ENCODE measurements at regions not wholly inside any gene's neighbourhood (a gene's known extent, or its start where the extent isn't known, plus 50 kb on each side); places are given as distances from the start of the nearest gene placed in this dataset.
"Not testable (repeated sequence)": the region's sequence is repeated elsewhere in the genome, so short reads cannot be mapped to it uniquely, and the experiment has no call there.

GRCh38 chr13:30054546-30054945 lies 204.1 kb upstream of the UBL3 start:
- DNase-seq = not testable (repeated sequence)

- DNase-seq = no peak
These were observed 203.5 kb upstream of the UBL3 start for GRCh38 chr13:30053939-30054338.

GRCh38 chr13:30052120-30052519 lies 201.7 kb upstream of the UBL3 start:
- peak; percentile 56 for DNase-seq

GRCh38 chr13:30051531-30052060 lies 201.2 kb upstream of the UBL3 start:
- DNase-seq = peak; percentile 5

- peak; percentile 46 for DNase-seq
These were observed 199.3 kb upstream of the UBL3 start for GRCh38 chr13:30049692-30050091.

DNA sequence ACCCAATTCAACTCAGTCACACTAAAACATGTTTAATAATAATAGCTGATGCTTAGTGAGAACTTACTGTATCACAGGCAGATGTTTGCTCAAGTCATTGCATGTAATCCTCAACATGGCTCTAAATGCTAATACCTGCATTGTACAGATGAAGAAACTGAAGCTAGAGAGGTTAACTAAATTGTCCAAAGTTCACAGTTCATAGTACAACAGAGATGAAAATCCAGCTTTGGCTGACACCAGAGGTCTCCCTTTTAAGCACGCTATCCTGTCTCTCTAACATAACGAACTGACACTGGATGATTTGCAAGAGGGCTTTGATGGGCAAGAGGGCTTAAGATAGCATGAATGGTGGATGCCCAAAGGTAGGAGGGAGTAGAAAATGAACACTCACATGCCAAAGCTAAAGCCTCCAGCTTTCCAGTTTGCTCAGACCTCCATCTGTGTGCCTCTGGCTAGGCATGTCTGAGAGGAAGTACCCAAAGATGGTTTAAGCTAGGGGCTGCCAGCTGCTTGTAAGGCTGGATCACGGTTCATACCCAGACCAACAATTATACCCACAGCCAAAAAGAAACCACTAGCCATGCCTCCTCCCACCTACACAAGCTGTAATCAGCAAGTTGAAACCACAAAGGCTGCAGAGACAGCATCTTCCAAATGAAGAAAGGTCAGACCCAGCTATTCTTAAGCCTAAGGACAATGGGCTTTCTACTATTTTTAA lies 196.9 kb upstream of the UBL3 start:
- peak; percentile 53 for DNase-seq

- peak; percentile 5 for DNase-seq
These were observed 195.7 kb upstream of the UBL3 start for GRCh38 chr13:30045916-30046704.

- no peak for DNase-seq
These were observed 194.5 kb upstream of the UBL3 start for GRCh38 chr13:30044932-30045331.

DNA sequence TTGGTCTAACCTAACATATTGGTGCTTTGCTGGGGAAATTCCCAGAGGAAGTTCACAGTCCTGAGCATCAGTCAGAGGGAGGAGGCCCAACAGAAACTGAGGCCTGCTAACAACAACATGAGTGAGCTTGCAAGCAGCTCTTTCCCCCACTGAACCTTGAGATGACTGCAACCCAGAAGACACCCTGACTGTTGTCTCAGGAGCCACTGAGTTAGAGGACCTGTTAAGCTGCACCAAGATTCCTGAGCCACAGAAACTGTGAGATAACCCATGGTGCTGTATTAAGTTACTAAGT lies 193.2 kb upstream of the UBL3 start:
- no peak for DNase-seq

DNA sequence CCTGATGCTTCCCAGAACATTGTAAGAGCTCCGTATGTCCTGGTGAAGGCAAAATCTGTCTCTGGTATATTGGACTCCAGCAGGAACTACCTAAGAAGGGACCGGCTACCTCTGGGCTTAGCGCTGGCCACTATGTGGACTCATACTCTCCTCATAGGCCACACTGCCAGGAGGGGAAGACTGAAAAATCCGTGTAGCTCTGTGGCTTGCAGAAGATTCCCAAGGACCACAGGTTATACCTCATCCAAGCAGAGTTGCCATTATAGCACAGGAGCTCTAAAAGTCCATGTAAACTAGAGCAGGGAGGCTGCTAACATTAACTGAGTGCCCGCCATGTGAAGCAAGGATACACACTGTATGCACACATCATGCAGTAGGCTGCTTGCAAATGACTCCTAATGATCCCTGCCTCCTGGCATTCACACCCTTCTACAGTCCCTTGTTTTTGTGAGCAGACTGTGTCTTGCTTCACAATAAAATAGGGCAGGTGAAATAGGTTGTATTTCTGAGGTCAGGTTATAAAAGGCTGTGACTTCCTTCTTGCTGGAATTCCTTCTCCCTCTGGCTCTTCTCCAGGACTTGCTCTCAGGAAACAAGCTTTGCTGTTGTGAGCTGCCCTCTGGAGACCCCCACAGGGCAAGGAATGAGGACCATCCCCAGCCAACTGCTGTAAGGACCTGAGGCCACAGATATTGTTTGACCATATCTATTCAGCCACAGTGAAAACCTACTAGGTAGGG lies 192.6 kb upstream of the UBL3 start:
- DNase-seq = no peak

DNA sequence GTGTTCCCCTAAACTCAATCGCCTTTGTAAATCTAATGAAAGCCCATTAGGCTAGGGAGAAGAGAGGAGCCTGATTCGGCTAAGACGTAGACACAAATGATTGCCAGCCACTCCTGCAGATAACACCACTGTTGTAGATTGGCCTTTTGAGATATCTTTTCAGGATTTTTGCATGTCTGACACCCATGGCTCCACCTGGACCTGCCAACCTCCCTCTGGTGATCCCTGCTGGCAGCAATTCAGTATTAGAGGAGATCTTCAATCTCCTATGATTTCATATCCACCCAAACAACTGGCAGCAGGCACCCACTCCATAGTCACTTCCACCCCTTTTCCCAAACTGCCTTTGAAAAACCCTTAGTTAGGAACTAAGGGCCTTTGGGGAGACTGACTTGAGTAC lies 191.9 kb upstream of the UBL3 start:
- no peak for DNase-seq

GRCh38 chr13:30039511-30039911 lies 189.1 kb upstream of the UBL3 start:
- DNase-seq = no peak

DNA sequence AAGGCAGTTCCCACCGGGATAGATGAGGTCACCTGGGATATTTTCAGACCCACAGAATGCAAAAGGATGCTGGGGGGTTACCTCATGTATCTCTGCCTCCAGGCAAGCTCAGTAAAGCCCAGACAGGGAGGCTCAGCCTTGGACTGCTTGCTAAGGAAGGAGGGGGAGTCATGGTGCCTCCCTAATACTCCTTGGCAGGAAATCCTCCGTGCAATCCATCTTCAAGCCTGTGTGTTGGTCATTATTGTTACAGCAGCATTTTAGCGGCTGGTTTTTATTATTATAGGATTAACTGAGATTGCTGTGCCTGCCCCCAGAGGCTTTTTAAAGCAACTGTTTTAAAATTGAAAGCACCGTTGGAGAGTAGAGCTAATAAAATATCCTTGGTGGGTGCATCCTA lies 188.5 kb upstream of the UBL3 start:
- no peak for DNase-seq

DNA sequence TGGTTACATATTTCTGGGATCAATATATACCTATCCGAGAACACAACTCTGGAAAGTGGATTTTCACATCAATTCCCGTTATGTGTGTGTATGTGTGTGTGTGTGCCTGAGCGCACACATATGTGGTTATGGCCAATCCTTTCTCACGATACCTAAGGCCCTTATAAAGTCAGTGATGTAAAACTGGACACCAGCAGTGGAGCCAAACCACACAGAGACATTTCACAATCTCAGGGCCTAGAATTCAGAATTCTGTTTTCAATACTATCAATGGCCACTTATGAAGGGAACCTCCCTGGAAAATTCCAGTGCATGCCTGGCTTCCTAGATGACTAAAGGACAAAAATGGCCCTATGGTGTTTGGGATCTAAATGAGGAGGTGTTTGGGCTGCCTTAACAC lies 187.3 kb upstream of the UBL3 start:
- no peak for DNase-seq

- DNase-seq = no peak
These were observed 186.9 kb upstream of the UBL3 start for GRCh38 chr13:30037306-30037705.

DNA sequence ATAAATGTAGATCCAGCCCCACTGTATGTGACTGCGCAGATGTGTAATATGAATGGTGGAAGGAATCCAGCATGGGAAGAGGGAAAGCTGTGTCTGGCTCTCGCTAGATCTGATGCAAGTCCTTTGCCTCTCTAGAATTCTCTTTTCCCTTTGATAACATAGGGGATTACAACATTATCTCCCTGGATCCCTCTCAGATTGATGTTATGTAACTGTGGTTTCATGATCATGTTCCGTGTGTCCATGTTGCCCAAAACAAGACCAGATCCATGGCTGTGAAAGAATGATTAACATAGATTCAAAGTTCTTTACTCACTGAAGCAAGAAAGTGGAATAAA lies 184.0 kb upstream of the UBL3 start:
- DNase-seq = no peak

DNA sequence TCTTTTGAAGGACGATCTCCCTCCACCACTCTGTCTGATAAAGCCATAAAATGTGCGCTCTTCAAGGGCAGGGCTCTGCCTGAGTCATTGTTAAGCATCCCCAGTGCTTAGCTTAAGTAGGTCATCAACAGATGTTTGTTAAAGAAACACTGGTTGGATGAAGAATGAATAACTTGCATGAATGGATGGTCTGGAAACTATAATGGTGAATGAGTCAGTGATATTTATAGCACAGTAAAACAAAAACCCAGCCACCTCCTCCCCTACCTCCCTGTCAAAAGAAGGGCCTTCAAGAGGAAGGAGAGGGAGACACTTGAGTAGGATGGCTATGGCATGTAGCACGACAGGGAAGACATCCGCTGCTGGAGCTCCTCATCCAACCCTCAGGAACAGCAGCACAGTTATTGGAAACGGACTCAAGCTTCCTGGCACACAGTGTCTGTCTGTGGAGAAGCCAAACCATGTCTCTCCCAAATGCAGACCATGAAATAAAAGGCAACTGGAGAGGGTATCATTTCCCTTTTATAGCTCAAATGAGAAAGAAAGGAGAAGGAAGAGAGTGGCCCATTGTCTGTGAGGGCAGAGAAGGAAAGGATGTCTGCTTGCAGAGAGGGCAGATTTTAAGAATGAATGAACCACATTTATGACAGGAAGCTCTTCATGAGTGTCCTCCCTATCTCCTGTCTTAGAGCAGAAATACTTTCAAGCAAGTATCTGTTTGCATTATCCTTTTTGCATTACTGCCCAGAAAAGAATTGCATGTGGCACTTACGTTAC lies 183.5 kb upstream of the UBL3 start:
- no peak for DNase-seq

GRCh38 chr13:30032263-30032662 lies 181.8 kb upstream of the UBL3 start:
- no peak for DNase-seq

DNA sequence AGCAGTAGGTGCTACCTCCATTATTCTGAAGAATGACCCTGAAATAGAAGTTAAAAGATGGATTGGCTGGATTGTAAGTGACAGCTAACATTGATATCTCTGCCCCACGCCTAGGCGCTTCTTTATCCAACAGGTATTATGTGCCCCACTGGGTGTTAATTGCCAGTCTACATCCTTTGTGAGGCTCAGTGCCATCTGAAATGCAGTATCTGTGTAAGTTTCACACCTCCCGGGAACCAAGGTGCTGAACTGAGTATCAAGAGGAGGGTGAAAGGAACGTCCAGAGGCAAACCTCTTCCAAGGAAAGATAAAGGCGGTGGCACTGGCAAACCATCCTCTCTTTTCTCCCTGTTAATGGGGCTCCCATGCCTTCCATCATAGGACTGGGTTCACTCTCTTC lies 181.1 kb upstream of the UBL3 start:
- DNase-seq = no peak

GRCh38 chr13:30030141-30030750 lies 179.8 kb upstream of the UBL3 start:
- no peak for DNase-seq

DNA sequence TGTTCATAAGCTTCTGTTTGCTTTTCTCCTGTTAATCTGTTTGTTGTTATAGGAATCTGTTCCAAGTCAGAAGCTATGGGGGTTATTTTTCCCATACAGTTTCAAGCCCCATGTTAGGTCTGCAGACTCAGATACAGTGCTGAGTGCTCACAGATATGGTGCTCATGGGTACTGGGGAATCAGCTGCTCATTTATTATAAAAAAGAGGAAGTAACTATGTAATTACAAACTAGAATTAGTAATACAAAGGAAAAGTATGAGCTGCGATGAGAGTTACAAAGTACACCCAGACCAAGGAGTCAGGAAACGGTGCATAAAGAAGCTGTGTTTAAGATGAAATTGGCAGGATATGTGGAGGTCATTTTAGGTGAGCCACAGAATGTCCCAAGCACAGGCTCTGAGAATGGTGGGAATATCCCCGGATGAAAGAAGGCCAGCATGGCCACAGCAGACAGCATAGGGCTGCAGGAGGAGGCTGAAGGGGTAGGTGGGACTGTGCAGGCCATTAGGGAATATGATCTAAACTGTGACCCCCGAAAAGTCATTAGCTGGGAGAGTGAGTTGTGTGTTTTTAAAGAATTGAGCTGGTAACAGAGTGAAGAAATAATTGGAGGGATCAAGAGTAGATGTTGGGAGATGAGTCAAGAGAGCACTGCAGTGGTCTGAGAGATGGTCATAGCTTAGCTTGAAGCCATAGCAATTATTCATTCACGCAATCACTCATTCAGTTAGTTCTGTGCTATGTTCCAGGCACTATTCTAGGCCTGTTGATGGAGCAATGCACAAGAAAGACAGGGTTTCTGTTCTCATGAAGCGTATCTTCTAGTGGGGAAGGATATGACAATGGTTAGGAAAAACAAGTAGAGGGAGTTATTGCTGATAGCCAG lies 177.4 kb upstream of the UBL3 start:
- peak; percentile 6 for DNase-seq

DNA sequence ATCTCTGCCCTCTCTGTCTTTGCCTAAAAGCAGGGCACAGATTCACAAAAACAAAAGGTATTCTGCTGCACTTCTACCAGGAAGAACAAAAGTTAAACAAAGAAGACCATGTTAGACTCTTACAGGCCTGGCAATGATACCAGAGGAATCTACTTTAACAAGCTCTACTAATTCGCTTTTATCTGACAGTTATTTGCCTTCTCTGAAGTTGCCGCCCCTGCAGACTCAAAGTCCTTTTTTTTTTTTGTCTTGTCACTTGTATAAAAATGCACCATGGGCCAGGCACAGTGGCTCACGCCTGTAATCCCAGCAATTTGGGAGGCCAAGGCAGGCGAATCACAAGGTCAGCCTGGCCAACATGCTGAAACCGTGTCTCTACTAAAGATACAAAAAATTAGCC lies 176.5 kb upstream of the UBL3 start:
- DNase-seq = no peak
